Islet of Langerhans (tissue), 1 donor: ENCODE measurements at regions not wholly inside any gene's neighbourhood (a gene's known extent, or its start where the extent isn't known, plus 50 kb on each side); places are given as distances from the start of the nearest gene placed in this dataset.
"Not testable (repeated sequence)": the region's sequence is repeated elsewhere in the genome, so short reads cannot be mapped to it uniquely, and the experiment has no call there.

Experiments
- FAIRE-seq: peaks from one replicate; lab custom pipeline; 2011; peaks lifted over from hg19 to GRCh38; lab: Jason Lieb, UNC

DNA sequence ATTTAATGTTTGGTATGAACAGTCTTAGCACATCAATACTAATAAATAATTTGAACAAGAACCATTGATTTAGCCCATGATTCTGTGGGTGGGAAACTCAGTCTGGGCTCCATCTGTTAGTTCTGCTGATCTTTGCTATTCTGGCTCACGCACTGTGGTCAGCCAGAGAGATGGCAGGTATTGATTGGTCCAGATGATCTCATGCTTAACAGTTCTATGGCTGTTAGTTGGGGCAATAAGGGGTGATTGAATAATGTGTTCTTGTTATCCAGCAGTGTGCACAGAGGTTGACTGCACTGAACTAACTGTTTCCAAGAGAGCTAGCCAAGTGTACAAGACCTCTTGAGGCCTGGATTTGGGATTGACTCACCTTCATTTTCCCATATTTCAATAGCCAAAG lies 824.3 kb downstream of the SEMA5A start:
- FAIRE-seq: no peak

DNA sequence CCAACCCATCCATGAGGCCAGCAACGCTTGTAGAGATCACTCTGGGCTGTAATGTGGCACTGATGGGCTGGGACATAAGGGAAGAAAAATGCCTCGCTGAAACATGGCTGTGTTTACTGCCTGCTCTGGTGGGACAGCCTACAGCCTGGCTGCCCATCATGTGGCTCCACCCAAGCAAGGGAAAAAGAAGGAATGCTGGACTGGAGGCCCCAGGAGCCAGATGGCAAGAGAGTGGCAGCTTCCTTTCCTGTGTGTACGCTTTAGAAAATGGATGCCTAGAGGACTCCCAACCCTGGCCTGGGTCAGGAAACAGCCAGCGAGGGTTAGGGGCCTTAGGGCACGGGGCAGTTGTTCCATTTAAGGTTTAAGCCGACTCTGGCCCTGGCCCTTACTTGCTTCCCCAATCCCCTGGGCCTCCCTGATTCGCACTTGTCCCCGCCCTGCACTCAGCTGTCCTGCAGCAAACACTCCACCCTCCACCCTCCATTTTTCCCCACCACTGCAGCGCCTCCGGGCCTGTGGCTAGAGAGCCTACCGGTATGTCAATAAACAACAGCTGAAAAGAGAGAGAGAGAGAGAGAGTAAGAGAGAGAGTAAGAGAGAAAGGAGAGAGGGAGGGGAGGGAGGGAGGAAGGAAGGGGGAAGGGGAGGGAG lies 819.4 kb downstream of the SEMA5A start:
- no peak for FAIRE-seq

DNA sequence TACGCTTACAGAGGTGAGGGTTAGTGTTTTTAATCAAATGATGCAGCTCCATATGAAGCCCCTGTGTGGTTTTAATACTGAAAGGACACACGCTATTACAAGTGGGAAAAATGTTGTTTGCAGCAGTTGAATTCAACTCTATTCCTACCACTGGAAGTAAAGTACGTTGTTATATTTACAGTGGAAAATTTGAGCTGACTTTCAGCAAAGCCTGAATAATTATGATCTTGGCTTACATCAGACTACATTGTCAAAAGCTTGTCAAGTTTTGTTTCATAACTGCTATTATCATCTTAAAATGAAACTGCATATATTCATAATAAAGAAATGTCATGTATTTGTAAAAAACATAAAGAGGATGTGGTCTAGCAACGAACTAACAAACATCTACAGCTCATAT lies 818.5 kb downstream of the SEMA5A start:
- FAIRE-seq: no peak

DNA sequence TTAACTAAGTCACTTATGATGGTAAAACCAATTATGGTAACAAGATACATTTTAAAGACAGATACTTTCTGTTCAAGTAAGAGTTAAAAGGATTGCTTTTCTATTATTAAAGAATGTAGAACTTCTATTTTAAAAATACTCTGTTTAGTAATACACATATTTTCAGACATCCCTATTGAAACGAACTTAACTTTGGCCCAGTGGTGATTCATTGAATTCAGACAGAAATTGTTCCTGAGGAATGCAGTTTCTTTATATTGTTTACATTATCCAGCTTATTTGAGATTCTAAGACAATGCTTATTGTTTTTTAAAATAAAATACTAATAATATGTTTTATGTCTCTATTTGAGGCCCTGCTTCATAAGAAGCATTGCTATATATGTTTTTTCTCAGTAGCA lies 816.4 kb downstream of the SEMA5A start:
- no peak for FAIRE-seq

- FAIRE-seq: no peak
These were observed 815.7 kb downstream of the SEMA5A start for GRCh38 chr5:8730194-8730593.

DNA sequence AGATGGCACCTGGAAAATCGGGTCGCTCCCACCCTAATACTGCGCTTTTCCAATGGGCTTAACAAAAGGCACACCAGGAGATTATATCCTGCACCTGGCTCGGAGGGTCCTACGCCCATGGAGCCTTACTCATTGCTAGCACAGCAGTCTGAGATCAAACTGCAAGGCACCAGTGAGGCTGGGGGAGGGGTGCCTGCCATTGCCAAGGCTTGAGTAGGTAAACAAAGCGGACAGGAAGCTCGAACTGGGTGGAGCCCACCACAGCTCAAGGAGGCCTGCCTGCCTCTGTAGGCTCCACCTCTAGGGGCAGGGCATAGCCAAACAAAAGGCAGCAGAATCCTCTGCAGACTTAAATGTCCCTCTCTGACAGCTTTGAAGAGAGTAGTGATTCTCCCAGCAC lies 814.8 kb downstream of the SEMA5A start:
- FAIRE-seq: not testable (repeated sequence)

GRCh38 chr5:8740595-8740994 lies 805.3 kb downstream of the SEMA5A start:
- no peak for FAIRE-seq

- no peak for FAIRE-seq
These were observed 796.3 kb downstream of the SEMA5A start for GRCh38 chr5:8749556-8749955.

- no peak for FAIRE-seq
These were observed 795.8 kb downstream of the SEMA5A start for GRCh38 chr5:8750100-8750499.

DNA sequence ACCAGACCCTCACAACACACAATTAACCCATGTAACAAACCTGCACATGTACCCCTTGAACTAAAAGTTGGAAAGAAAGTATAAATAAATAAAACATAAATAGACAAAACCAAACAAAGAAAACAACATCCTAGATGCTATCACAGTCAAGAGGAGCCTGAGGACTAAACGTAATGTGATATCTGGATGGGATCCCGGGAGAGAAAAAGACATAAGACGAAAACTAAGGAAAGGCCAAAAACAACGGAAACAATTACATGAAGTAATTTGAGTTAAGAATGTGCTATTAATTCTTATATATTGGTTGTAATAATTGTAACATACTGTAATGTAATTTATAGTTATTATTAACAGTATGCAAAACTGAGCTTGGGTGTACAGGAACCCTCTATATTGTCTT lies 793.9 kb downstream of the SEMA5A start:
- no peak for FAIRE-seq

GRCh38 chr5:8752595-8752994 lies 793.3 kb downstream of the SEMA5A start:
- FAIRE-seq: no peak

DNA sequence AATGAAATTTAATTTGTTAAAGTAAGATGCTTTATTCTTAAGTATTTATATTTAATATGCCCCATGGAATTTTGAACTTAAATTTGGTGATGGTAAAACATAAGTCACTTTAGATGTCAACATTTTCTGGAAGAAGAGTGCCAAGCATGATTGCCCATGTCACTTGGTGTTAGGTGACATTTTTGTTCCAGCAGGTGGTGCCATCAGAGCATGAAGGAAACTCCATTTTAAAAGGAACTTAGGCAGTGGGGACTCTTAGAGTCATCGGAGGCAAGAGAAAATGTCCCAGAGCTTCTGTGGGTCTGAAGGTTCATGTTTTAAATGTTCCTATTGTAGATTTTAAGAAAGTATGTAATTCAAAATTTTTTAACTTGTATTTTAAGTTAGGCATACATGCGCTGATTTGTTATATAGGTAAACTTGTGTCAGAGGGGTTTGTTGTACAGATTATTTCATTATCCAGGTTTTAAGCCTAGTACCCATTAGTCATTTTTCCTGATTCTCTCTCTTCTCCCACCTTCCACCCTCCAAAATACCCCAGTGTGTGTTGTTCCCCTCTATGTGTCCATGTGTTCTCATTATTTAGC lies 789.3 kb downstream of the SEMA5A start:
- FAIRE-seq: peak; percentile 98

GRCh38 chr5:8765886-8766285 lies 780.0 kb downstream of the SEMA5A start:
- FAIRE-seq: no peak

- no peak for FAIRE-seq
These were observed 779.4 kb downstream of the SEMA5A start for GRCh38 chr5:8766448-8766847.

DNA sequence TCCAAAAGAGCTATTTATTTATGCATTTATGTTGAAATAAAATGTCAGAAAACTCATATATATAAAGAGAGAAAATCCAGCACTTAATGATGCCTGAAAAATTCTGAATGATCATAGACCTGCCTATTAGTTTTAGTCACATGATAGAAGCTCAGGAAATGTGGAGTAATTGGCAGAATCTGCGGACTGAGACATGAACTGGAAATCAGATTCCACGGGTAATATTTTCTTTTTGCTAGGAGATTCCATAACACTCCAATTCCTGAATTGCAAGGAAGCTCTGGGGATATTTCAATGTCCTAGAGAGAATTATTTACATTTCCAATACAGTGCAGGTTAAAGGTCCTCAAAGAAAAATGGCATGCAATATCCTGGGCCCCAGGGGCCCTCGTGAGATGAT lies 778.8 kb downstream of the SEMA5A start:
- no peak for FAIRE-seq

DNA sequence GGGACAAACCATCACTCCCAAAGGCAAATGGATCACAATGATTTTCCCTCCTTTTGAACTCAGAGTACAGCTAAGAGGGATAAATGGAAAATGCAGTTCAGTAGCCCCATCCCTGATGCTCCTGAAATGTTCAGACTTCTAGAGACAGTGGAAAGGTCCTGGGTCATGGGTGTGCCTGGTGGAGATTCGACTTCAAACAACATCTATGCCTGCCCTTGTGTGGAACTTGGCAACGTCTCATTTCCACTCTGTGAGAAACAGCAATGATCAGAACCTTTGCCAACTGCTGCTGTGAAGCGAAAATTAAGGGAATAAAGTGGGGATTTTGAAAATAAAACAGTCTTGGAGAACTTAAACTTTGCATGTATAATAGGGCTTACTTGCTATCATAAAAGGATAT lies 778.1 kb downstream of the SEMA5A start:
- FAIRE-seq: no peak

DNA sequence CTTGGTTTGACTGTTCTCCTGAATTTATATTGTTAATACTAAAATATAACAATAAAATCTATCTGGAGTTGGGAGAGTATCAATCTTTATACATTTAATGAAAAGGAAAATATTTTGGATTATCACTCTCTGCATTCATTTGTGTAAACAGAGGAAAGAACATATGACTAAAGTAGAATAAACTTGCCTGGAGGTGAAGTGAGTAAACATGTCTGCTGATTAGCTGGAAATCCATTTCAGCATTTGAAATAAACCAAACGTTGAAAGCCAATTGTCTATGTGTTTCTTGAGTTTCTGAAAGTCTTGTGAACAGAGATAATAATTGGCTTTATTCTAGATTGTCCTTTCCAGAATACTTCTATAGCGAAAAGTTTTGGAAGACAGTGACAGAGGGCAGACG lies 776.2 kb downstream of the SEMA5A start:
- FAIRE-seq: no peak

DNA sequence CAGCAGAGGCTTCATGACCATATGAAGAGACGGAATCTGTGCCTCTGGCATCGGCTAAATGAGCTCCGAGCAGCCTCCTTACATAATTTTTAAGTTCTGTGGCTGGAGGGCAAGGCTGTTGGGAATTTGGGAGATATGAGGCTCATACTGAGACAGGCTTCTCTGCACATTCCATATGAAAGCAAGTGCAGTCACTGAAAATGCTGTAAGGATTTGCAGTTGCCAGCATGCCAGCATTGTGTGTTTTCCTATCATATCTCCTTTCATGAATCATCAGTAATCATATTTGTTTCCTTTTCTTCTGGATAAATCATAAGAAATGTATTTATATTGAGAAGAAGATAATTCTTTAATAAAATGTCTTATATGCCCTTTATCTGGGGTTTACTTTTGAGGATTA lies 775.4 kb downstream of the SEMA5A start:
- FAIRE-seq: no peak

DNA sequence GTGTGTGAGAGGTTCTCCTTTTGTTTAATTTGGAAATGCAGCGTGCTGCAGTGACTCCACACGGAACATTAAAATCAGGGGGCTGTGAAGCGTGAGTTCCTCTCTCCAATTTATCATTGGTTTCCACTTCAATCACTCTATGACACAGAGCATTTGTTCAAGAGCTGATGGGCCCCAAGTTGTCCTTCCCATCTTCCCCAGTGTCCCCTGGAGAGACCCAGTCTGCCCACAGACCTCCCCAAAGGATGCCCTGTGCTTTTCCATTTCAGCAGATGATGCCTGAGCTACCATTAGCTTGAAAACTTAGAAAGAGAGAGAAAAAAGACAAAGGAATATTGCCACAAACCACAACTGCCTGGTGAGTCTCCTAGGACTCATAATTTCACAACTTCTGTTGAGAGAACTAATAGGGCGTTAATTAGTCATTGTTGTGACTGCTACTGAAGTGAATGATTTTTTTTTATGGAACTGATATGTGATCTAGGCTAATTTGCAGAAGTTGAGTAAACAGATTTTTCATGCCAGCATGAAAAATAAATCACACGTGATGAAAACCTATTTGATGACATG lies 772.7 kb downstream of the SEMA5A start:
- no peak for FAIRE-seq

- FAIRE-seq: no peak
These were observed 761.2 kb downstream of the SEMA5A start for GRCh38 chr5:8784692-8785091.

DNA sequence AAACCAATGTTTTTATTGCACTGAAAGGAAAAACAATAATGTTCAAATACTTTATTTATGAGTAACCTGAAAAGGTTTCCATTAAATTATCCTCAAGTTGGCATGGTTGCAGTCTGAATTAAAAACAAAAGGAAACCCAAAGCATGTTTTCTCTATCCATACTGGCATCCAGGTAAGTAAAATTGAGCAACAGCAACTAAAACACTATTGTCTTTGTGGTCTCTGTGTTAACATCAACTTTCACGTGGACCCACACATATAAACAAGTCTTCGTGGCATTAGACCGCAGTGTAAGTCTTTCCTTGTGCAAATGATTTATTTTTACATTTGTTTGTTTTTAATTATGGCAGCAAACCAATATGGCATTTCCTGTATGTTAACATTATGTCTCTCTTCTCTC lies 757.6 kb downstream of the SEMA5A start:
- no peak for FAIRE-seq

DNA sequence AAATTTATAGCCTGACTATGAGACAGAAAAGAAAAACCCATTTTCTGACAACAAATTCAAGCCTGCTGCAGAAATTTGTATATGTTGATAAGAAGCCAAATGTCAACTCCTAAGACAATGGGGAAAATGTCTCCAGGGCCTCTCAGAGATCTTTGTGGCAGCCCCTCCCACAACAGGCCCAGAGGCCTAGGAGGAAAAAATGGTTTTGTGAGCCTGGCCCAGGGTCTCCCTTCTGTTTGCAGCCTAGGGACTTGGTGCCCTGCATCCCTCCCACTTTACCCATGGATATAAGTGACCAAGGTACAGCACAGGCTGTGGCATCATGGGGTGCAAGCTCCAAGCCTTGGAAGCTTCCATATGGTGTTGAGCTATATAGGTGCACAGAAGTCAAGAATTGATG lies 740.2 kb downstream of the SEMA5A start:
- no peak for FAIRE-seq

DNA sequence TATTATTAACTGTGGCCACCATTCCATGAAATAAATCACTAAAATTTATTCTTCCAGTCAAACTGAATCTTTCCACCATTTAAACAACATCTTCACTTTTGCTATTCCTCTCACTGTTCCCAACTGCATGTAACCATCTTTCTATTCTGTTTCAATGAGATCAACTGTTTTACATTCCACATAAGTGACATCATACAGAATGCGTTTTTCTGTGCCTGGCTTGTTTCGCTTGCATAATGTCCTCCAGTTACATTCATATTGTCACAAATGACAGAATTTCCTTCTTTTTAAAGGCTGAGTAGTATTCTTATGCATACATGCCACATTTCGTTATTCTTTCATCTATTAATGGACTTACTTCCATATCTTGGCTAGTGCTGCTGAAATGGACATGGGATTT lies 738.2 kb downstream of the SEMA5A start:
- FAIRE-seq: no peak

GRCh38 chr5:8811581-8811980 lies 734.3 kb downstream of the SEMA5A start:
- FAIRE-seq: no peak
